GM12878 (cell line): ENCODE measurements at regions not wholly inside any gene's neighbourhood (a gene's known extent, or its start where the extent isn't known, plus 50 kb on each side); places are given as distances from the start of the nearest gene placed in this dataset.

ENCODE experiments used
- ATAC-seq: fragments of 200-7000 bp; cut with Tn5 transposase; 3 replicates; pipeline ENCODE4 v1.9.1; 2020; ENCODE audit warnings: mild to moderate bottlenecking, moderate library complexity
- BruUV-seq: library from RNA; stranded (reverse); fragments of 400-500 nt; replicated peaks from 2 replicates; lab custom pipeline; 2021; lab: Mats Ljungman, UMichigan
- CTCF ChIA-PET: fragments of 300-600 bp; sonication (Branson Sonifier 250); formaldehyde crosslinking; extraction: SDS; loops from one replicate; lab custom pipeline; 2021; ENCODE audit warnings: inconsistent platforms; lab: Yijun Ruan, JAX
- POLR2A ChIA-PET: fragments of 350-600 bp; formaldehyde crosslinking; extraction: SDS; loops from one replicate; lab custom pipeline; 2021; ENCODE audit warnings: inconsistent platforms; lab: Charles Lee
- RAD21 ChIA-PET: fragments of 300-600 bp; sonication (Branson Sonifier 250); formaldehyde crosslinking; loops from one replicate; lab custom pipeline; 2023; ENCODE audit warnings: antibody characterized with exemption; ENCODE audit not compliant: unreplicated experiment; lab: Charles Lee
- SMC1A ChIA-PET: fragments of 300-600 bp; sonication (Branson Sonifier 250); formaldehyde crosslinking; loops from one replicate; lab custom pipeline; 2023; ENCODE audit not compliant: unreplicated experiment, uncharacterized antibody; lab: Charles Lee
- DNase-seq: peaks from one replicate; pipeline ENCODE4 v3.0.0-alpha.2; 2011; ENCODE audit warnings: low read depth, low spot score
- FAIRE-seq: peaks from 3 replicates; lab custom pipeline; 2011; peaks lifted over from hg19 to GRCh38; lab: Jason Lieb, UNC
- H2AFZ ChIP-seq: 2 replicates; pipeline ENCODE4 v1.6.0; 2011; ENCODE audit warnings: low read depth, low read length, control low read depth; ENCODE audit not compliant: control insufficient read depth
- H3K27ac ChIP-seq: 2 replicates; pipeline ENCODE4 v1.5.1; 2011; ENCODE audit warnings: control low read depth; ENCODE audit not compliant: control insufficient read depth, insufficient read depth
- H3K27me3 ChIP-seq, 2 experiments: replicated peaks in 1 of 2; 2 replicates each; pipeline versions ENCODE4 v1.6.0 to v1.6.1; 2011; ENCODE audit warnings: low read length in 1 of 2; ENCODE audit not compliant: control insufficient read depth in 2 of 2, insufficient read depth in 2 of 2
- H3K36me3 ChIP-seq, 2 experiments: 2 replicates each; pipeline ENCODE4 v1.5.1; 2011; ENCODE audit warnings: low read length in 1 of 2; ENCODE audit not compliant: control insufficient read depth in 2 of 2, insufficient read depth in 2 of 2
- H3K4me1 ChIP-seq: 2 replicates; pipeline ENCODE4 v1.6.1; 2011; ENCODE audit warnings: mild to moderate bottlenecking, low read length, moderate library complexity, mixed read lengths; ENCODE audit not compliant: control insufficient read depth, insufficient read depth
- H3K4me2 ChIP-seq: 2 replicates; pipeline ENCODE4 v1.6.0; 2011; ENCODE audit warnings: control low read depth; ENCODE audit not compliant: control insufficient read depth, insufficient read depth
- H3K4me3 ChIP-seq: fragments of 200-600 bp; sonication (generic); 2 replicates; pipeline ENCODE4 v1.5.1; 2016
- H3K79me2 ChIP-seq: 2 replicates; pipeline ENCODE4 v1.6.0; 2011; ENCODE audit warnings: low read length; ENCODE audit not compliant: control insufficient read depth, insufficient read depth
- H3K9ac ChIP-seq: 2 replicates; pipeline ENCODE4 v1.8.0; 2011; ENCODE audit warnings: low read length, control low read depth, mixed read lengths; ENCODE audit not compliant: control insufficient read depth, insufficient read depth
- H3K9me3 ChIP-seq: replicated peaks from 3 replicates; pipeline ENCODE4 v1.5.1; 2011; ENCODE audit warnings: mild to moderate bottlenecking, low read length; ENCODE audit not compliant: control insufficient read depth, insufficient read depth
- H4K20me1 ChIP-seq: 2 replicates; pipeline ENCODE4 v1.6.0; 2011; ENCODE audit not compliant: control insufficient read depth, insufficient read depth
- BACH1 ChIP-seq: fragments of 450-650 bp; IDR thresholded peaks from 2 replicates; pipeline ENCODE4 v1.6.1; 2017; ENCODE audit warnings: mild to moderate bottlenecking, borderline replicate concordance
- BCLAF1 ChIP-seq: fragments of 450-650 bp; IDR thresholded peaks from 2 replicates; pipeline ENCODE4 v1.6.1; 2017; ENCODE audit warnings: antibody characterized with exemption, mild to moderate bottlenecking, moderate library complexity
- BHLHE40 ChIP-seq, 2 experiments: fragments of 450-650 bp in 1 of 2; IDR thresholded peaks; 2 replicates each; pipeline ENCODE4 v1.6.1; 2011 to 2017; ENCODE audit warnings: low read depth in 2 of 2, borderline replicate concordance in 1 of 2, improper control_type of control experiment in 1 of 2, low read length in 1 of 2, mild to moderate bottlenecking in 1 of 2
- CEBPB ChIP-seq, 2 experiments: fragments of 150-350 bp in 1 of 2; IDR thresholded peaks; 2 replicates each; pipeline ENCODE4 v1.6.1; 2012 to 2014; ENCODE audit warnings: low read depth in 2 of 2, low read length in 2 of 2, borderline replicate concordance in 1 of 2, inconsistent platforms in 1 of 2
- CEBPZ ChIP-seq: fragments of 150-350 bp; IDR thresholded peaks from 2 replicates; pipeline ENCODE4 v1.6.1; 2016; ENCODE audit warnings: low read depth, low read length
- CHD1 ChIP-seq: IDR thresholded peaks from 2 replicates; pipeline ENCODE4 v1.6.1; 2012; ENCODE audit warnings: low read depth, low read length, improper control_type of control experiment
- CTCF ChIP-seq, 3 experiments: IDR thresholded peaks in 2 of 3; conservative IDR thresholded peaks in 1 of 3; 2 replicates each; pipeline ENCODE4 v1.5.1; 2011; ENCODE audit warnings: low read depth in 3 of 3, low read length in 3 of 3, mild to moderate bottlenecking in 3 of 3, control low read depth in 2 of 3, moderate library complexity in 2 of 3, inconsistent platforms in 1 of 3, mixed read lengths in 1 of 3; ENCODE audit not compliant: control insufficient read depth in 2 of 3, insufficient read depth in 1 of 3; ENCODE audit errors: extremely low read depth in 1 of 3
- HDAC2 ChIP-seq: fragments of 200-600 bp; sonication (generic); IDR thresholded peaks from 2 replicates; pipeline ENCODE4 v1.6.1; 2017
- KLF5 ChIP-seq: fragments of 450-650 bp; IDR thresholded peaks from 2 replicates; pipeline ENCODE4 v1.6.1; 2014; ENCODE audit warnings: mild to moderate bottlenecking; ENCODE audit not compliant: partially characterized antibody
- MXI1 ChIP-seq: fragments of 150-350 bp; IDR thresholded peaks from 2 replicates; pipeline ENCODE4 v1.6.1; 2011; ENCODE audit warnings: low read depth, mild to moderate bottlenecking, inconsistent platforms, low read length, improper control_type of control experiment
- NR2C2 ChIP-seq: IDR thresholded peaks from 2 replicates; pipeline ENCODE4 v1.6.1; 2011; ENCODE audit warnings: borderline replicate concordance, low read depth; ENCODE audit not compliant: control insufficient read depth, insufficient read length
- ZBTB4 ChIP-seq: fragments of 450-650 bp; formaldehyde crosslinking; IDR thresholded peaks from 2 replicates; pipeline ENCODE4 v1.4.0; 2022; ENCODE audit warnings: mild to moderate bottlenecking, moderate library complexity
- ZNF622 ChIP-seq: fragments of 450-650 bp; IDR thresholded peaks from 2 replicates; pipeline ENCODE4 v1.6.1; 2017; ENCODE audit warnings: mild to moderate bottlenecking, inconsistent platforms
- WGBS: methylation state at CpG from one replicate; pipeline ENCODE4 v1.1.6; 2016; ENCODE audit warnings: low lambda C conversion rate; ENCODE audit not compliant: insufficient replicate concordance, insufficient coverage; ENCODE audit errors: missing lambda C conversion rate; 5-methylcytosine and 5-hydroxymethylcytosine counted together
- in situ Hi-C: fragments of 300-500 bp; cut with MboI; formaldehyde crosslinking; loops from 9 replicates; pipeline ENCODE4 v1.14.3; 2018; ENCODE audit warnings: mixed read lengths
- intact Hi-C: fragments of 100-400 bp; cut with micrococcal nuclease; formaldehyde crosslinking; loops from one replicate; pipeline ENCODE4 v1.14.2; 2022; ENCODE audit not compliant: unreplicated experiment

- ChIA-PET RAD21 (no interaction called here), POLR2A (no interaction called here), CTCF (no interaction called here), SMC1A (no interaction called here)
- FAIRE-seq (no peak), DNase-seq (no peak), ATAC-seq (no peak)
- Histone ChIP-seq H3K4me3 (no peak overlapping the region), H3K36me3 (no peaks in the 10 kb centered on the region), H3K4me2 (no peak overlapping the region), H3K4me1 (no peaks in the 10 kb centered on the region), H3K9ac (no peak overlapping the region), H3K27me3 (no peaks in the 10 kb centered on the region; a peak in 1 of 4 replicates), H3K27ac (no peak overlapping the region), H4K20me1 (no peaks in the 10 kb centered on the region), H2AFZ (no peak overlapping the region), H3K79me2 (no peaks in the 10 kb centered on the region), H3K9me3 (peaks cover 2% of the 10 kb centered on the region; the same call in 2 of the 3 replicates)
- in situ Hi-C loops (no loop called here), intact Hi-C loops (no loop called here)
- BruUV-seq: no TSS peak
- WGBS: 18% methylated on average over 3 of the region's 3 CpGs
- no peak for TF ChIP-seq ZNF622
- no peak for TF ChIP-seq KLF5
- TF ChIP-seq CHD1: no peak
- no peak for TF ChIP-seq BCLAF1
- no peak for TF ChIP-seq BACH1
- no peak for TF ChIP-seq BHLHE40 (IDR thresholded peaks at IDR 0.05; ENCODE audit: borderline replicate concordance in 1 of 2, low read depth in 2 of 2, low read length in 1 of 2)
- no peak for TF ChIP-seq MXI1
- TF ChIP-seq CTCF (IDR thresholded peaks at IDR 0.05 in 2 of 3, conservative IDR thresholded peaks at IDR 0.05 in 1 of 3; ENCODE audit: control insufficient read depth in 2 of 3, extremely low read depth in 1 of 3, insufficient read depth in 1 of 3, low read depth in 3 of 3, low read length in 3 of 3): no peak
- TF ChIP-seq HDAC2: no peak
- TF ChIP-seq CEBPB (IDR thresholded peaks at IDR 0.05; ENCODE audit: borderline replicate concordance in 1 of 2, low read depth in 2 of 2, low read length in 2 of 2): no peak
- TF ChIP-seq ZBTB4 (CRISPR knock-in tag): no peak
- TF ChIP-seq CEBPZ: no peak
- no peak for TF ChIP-seq NR2C2
Observed at GRCh38 chr5:142242272-142242671, 82.5 kb downstream of the SPRY4 start.
